ENCODE measurements at regions not wholly inside any gene's neighbourhood (a gene's known extent, or its start where the extent isn't known, plus 50 kb on each side); places are given as distances from the start of the nearest gene placed in this dataset.

GRCh38 chr6:44721954-44722578 is 334.6 kb downstream of the CDC5L start:
- TF ChIP-seq CTCF (conservative IDR thresholded peaks at IDR 0.05; ENCODE audit: low read length) (no peak), EZH2phosphoT487 (IDR thresholded peaks at IDR 0.05; ENCODE audit: borderline replicate concordance, low read depth, low read length) (no peak)
